ENCODE measurements at regions not wholly inside any gene's neighbourhood (a gene's known extent, or its start where the extent isn't known, plus 50 kb on each side); places are given as distances from the start of the nearest gene placed in this dataset.

DNA sequence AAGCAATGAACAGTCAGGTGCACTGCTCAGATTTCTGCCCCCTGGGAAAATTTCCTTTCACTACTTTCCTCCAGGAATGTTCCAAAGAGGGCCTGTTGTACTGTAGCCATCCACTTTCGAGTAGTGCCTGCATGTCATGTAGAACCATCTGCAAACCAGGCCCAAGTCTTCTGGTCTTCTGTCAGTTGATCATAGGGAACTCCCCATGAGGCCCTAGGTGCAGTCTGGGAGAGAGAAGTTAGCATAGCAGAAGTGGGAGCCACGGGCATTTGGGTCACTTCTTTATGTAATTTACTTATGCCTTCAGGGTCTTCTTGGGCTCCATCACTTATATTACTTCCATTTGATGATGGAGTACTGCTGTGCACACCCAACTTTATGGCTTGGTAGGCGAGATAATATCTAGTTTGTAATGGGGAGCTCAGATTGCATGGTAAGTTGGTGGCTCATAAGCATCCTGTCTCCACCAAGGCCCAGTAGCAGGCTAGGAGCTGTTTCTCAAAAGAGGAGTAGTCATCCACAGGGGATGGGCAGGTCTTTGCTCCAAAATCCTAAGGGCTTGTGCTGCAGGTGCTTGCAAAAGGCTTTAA, 151.4 kb downstream of the NFKBIZ start:
- TF ChIP-seq, protein P1, sequence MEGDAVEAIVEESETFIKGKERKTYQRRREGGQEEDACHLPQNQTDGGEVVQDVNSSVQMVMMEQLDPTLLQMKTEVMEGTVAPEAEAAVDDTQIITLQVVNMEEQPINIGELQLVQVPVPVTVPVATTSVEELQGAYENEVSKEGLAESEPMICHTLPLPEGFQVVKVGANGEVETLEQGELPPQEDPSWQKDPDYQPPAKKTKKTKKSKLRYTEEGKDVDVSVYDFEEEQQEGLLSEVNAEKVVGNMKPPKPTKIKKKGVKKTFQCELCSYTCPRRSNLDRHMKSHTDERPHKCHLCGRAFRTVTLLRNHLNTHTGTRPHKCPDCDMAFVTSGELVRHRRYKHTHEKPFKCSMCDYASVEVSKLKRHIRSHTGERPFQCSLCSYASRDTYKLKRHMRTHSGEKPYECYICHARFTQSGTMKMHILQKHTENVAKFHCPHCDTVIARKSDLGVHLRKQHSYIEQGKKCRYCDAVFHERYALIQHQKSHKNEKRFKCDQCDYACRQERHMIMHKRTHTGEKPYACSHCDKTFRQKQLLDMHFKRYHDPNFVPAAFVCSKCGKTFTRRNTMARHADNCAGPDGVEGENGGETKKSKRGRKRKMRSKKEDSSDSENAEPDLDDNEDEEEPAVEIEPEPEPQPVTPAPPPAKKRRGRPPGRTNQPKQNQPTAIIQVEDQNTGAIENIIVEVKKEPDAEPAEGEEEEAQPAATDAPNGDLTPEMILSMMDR (conservative IDR thresholded peaks at IDR 0.05; ENCODE audit: low read depth, low read length): no peak
- no peak for TF ChIP-seq EZH2 (IDR thresholded peaks at IDR 0.05; ENCODE audit: borderline replicate concordance, low read depth, low read length, poor library complexity, severe bottlenecking)

Measured in A673 (cell line).